CD4-positive, CD25-positive, alpha-beta regulatory T cell (primary cell): ENCODE measurements at regions not wholly inside any gene's neighbourhood (a gene's known extent, or its start where the extent isn't known, plus 50 kb on each side); places are given as distances from the start of the nearest gene placed in this dataset.

Experiments used
- ATAC-seq, 2 donors: fragments of 150-1000 bp; cut with Tn5 transposase; one replicate each; pipeline ENCODE4 v1.10.0; 2021; ENCODE audit warnings: low read depth in 2 of 2, moderate number of reproducible peaks in 2 of 2, moderate library complexity in 1 of 2
- DNase-seq, 3 donors: peaks; one replicate each; pipeline versions ENCODE4 v3.0.0 to v3.0.0-alpha.2; 2012 to 2022; ENCODE audit warnings: mixed read lengths in 1 of 3
- H3K27ac ChIP-seq: one replicate; pipeline ENCODE4 v1.7.0; 2013; ENCODE audit warnings: mild to moderate bottlenecking, low read length; ENCODE audit not compliant: insufficient read depth, poor library complexity, severe bottlenecking
- H3K27me3 ChIP-seq: one replicate; pipeline ENCODE4 v1.7.0; 2013; ENCODE audit warnings: low read length; ENCODE audit not compliant: control insufficient read depth, insufficient read depth
- H3K36me3 ChIP-seq: one replicate; pipeline ENCODE4 v1.7.0; 2013; ENCODE audit warnings: mild to moderate bottlenecking, low read length, moderate library complexity; ENCODE audit not compliant: control insufficient read depth, insufficient read depth
- H3K4me1 ChIP-seq: 2 replicates; pipeline ENCODE4 v1.7.0; 2013; ENCODE audit warnings: mild to moderate bottlenecking, low read length; ENCODE audit not compliant: insufficient read depth, control insufficient read depth, poor library complexity, severe bottlenecking
- H3K4me3 ChIP-seq: one replicate; pipeline ENCODE4 v1.7.0; 2013; ENCODE audit warnings: low read depth, mild to moderate bottlenecking, low read length, moderate library complexity
- H3K9me3 ChIP-seq, 2 experiments: 1 replicate in 1 of 2; 2 replicates in 1 of 2; pipeline ENCODE4 v1.7.0; 2013; ENCODE audit warnings: low read length in 2 of 2, mild to moderate bottlenecking in 1 of 2, moderate library complexity in 1 of 2; ENCODE audit not compliant: control insufficient read depth in 2 of 2
- H3K27ac Mint-ChIP-seq, 3 donors: one replicate each; pipeline ENCODE4 v1.8.0; 2020 to 2022; ENCODE audit warnings: mild to moderate bottlenecking in 3 of 3, mixed read lengths in 3 of 3, moderate library complexity in 2 of 3
- H3K27me3 Mint-ChIP-seq: one replicate; pipeline ENCODE4 v1.8.0; 2022; ENCODE audit warnings: mild to moderate bottlenecking, mixed read lengths
- H3K36me3 Mint-ChIP-seq: one replicate; pipeline ENCODE4 v1.8.0; 2020; ENCODE audit warnings: mixed read lengths
- H3K4me1 Mint-ChIP-seq, 4 donors: one replicate each; pipeline ENCODE4 v1.8.0; 2020 to 2022; ENCODE audit warnings: mixed read lengths in 4 of 4, mild to moderate bottlenecking in 1 of 4
- H3K4me3 Mint-ChIP-seq, 4 donors: one replicate each; pipeline ENCODE4 v1.8.0; 2020 to 2022; ENCODE audit warnings: mild to moderate bottlenecking in 4 of 4, mixed read lengths in 4 of 4, moderate library complexity in 3 of 4
- H3K9me3 Mint-ChIP-seq, 7 donors: one replicate each; pipeline ENCODE4 v1.8.0; 2020 to 2022; ENCODE audit warnings: mixed read lengths in 7 of 7, mild to moderate bottlenecking in 3 of 7, moderate library complexity in 2 of 7

DNA sequence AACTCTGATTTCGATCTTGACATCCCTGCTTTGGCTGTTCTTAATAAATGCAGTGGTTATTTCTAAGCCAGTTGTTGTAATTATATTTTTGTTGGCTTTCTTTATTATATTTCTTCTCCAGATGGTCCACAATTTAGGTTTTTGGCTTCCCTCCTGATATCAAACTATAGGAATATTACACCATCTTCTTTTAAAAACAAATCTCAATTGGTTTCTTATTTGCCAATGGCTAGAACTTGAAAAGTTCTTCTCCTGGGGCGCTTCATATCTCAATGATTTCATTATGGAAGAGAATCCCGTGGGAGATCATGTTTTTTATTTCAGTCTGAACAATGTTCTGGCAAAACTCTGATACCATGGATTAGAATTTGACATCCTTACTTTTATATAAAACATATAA, 292.3 kb downstream of the FLRT2 start:
- no peak for ATAC-seq
- H3K36me3 Mint-ChIP-seq, result no peaks in the 10 kb centered on the region
- H3K27ac Mint-ChIP-seq, result no peak overlapping the region
- no peaks in the 10 kb centered on the region for H3K36me3 ChIP-seq
- H3K27me3 ChIP-seq, result no peaks in the 10 kb centered on the region
- no peak overlapping the region for H3K27ac ChIP-seq
- no peak for DNase-seq
- H3K9me3 Mint-ChIP-seq, result peaks cover 0 to 10% (median 2%) of the 10 kb centered on the region in 7 donors
- no peaks in the 10 kb centered on the region for H3K4me1 Mint-ChIP-seq
- H3K4me1 ChIP-seq, result no peaks in the 10 kb centered on the region
- H3K4me3 ChIP-seq, result no peak overlapping the region
- no peaks in the 10 kb centered on the region for H3K9me3 ChIP-seq
- H3K4me3 Mint-ChIP-seq, result no peak overlapping the region
- no peaks in the 10 kb centered on the region for H3K27me3 Mint-ChIP-seq

DNA sequence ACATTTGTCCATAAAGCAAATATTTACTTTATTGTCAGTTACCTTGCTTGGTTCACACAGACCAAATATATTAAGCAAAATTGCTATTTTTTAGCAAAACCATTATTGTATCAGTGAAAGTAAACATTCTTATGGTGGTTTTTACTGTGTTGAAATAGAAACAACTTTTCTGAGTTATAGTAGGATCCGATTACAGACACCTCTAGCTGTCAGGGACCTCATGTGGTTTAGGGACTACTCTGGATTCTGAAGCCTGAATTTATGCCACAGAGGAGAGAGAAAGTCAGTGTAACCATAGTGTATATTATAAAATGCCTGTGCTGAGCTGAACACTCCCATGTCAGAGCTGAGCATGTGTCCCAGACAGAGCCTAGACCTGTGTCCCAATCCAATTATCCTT, 287.5 kb downstream of the FLRT2 start:
- ATAC-seq (no peak), DNase-seq (no peak)
- H3K9me3 Mint-ChIP-seq, result peaks cover 0 to 5% (median 2%) of the 10 kb centered on the region in 7 donors

DNA sequence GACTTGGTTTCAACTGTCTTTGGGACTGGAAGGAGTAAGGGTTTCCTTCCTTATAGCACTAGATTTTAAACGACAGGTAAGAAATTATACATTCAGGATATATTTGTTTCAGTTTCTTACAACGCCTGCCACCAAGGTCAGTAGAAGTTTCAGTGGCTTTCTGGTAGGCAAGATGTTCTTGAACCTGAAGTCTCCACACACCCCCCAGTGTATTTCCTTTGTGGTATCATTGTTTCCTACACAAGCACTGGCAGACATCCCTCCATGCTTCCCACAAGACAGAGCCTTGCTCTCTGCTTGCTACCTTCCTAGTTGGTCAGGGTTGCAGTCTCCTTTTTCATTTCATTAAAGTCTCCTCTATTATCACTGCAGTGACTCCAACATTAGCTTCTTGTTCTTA, 283.1 kb downstream of the FLRT2 start:
- H3K36me3 ChIP-seq, result no peaks in the 10 kb centered on the region
- no peak overlapping the region for H3K27ac ChIP-seq
- no peak for DNase-seq
- H3K27me3 ChIP-seq, result no peaks in the 10 kb centered on the region
- no peaks in the 10 kb centered on the region for H3K4me1 ChIP-seq
- H3K4me3 Mint-ChIP-seq, result no peak overlapping the region
- H3K9me3 Mint-ChIP-seq, result peaks cover 0 to 6% (median 0%) of the 10 kb centered on the region in 7 donors
- no peak for ATAC-seq
- H3K27ac Mint-ChIP-seq, result no peak overlapping the region
- H3K4me1 Mint-ChIP-seq, result no peaks in the 10 kb centered on the region
- no peaks in the 10 kb centered on the region for H3K27me3 Mint-ChIP-seq
- no peaks in the 10 kb centered on the region for H3K9me3 ChIP-seq
- H3K36me3 Mint-ChIP-seq, result no peaks in the 10 kb centered on the region
- no peak overlapping the region for H3K4me3 ChIP-seq

More for the DNA sequence above, 287.5 kb downstream of the FLRT2 start:
- Histone ChIP-seq H3K4me1 (no peaks in the 10 kb centered on the region), H3K9me3 (no peaks in the 10 kb centered on the region), H3K4me3 (no peak overlapping the region), H3K36me3 (no peaks in the 10 kb centered on the region), H3K27me3 (no peaks in the 10 kb centered on the region), H3K27ac (no peak overlapping the region)
- Mint-ChIP-seq H3K27ac (no peak overlapping the region), H3K4me1 (no peaks in the 10 kb centered on the region), H3K27me3 (no peaks in the 10 kb centered on the region), H3K4me3 (no peak overlapping the region), H3K36me3 (no peaks in the 10 kb centered on the region)

DNA sequence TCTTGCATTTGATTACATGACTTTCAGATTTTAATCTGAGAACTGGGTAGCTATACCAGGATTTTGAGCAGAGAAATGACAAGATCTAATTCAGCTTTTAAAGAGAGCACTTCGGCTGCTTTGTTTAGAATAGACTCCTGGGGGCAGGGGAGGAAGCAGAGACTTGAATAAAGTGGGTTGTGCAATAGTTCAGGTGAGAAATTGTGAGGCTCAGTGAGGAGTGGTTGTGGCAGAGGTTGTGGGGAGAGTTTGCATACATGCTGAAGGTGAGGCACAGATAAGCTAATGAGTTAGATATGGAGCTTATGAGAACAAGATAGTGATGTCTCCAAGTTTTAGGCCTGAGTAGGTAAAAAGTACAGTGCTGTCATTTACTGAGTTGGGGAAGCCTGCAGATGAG, 281.4 kb downstream of the FLRT2 start:
- Histone ChIP-seq H3K4me1 (no peaks in the 10 kb centered on the region), H3K27me3 (no peaks in the 10 kb centered on the region), H3K27ac (no peak overlapping the region), H3K4me3 (no peak overlapping the region), H3K9me3 (no peaks in the 10 kb centered on the region), H3K36me3 (no peaks in the 10 kb centered on the region)
- peaks cover 0 to 12% (median 3%) of the 10 kb centered on the region in 7 donors for H3K9me3 Mint-ChIP-seq
- no peak overlapping the region for H3K27ac Mint-ChIP-seq
- DNase-seq (no peak), ATAC-seq (no peak)
- H3K27me3 Mint-ChIP-seq, result no peaks in the 10 kb centered on the region
- no peak overlapping the region for H3K4me3 Mint-ChIP-seq
- no peaks in the 10 kb centered on the region for H3K36me3 Mint-ChIP-seq
- no peaks in the 10 kb centered on the region for H3K4me1 Mint-ChIP-seq

DNA sequence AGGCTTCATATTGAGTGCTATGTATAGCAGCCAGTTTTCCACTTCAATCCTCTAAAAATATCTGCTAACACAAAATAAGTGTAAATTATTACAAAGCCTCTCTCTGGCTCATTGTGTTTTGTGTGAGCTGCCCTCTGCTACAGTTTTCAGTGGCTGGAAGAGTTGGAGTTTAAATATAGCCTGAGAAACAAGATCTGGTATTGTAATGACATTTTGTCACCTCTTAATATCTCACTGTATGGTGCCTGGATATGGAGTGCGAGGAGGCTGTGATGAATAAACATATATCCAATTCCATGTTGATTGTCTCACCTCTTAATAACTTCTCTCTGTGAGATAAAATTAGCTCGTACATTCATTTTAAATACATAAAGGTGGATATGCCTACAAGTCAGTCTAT, 269.7 kb downstream of the FLRT2 start:
- H3K4me1 Mint-ChIP-seq, result no peaks in the 10 kb centered on the region
- no peak for ATAC-seq

DNA sequence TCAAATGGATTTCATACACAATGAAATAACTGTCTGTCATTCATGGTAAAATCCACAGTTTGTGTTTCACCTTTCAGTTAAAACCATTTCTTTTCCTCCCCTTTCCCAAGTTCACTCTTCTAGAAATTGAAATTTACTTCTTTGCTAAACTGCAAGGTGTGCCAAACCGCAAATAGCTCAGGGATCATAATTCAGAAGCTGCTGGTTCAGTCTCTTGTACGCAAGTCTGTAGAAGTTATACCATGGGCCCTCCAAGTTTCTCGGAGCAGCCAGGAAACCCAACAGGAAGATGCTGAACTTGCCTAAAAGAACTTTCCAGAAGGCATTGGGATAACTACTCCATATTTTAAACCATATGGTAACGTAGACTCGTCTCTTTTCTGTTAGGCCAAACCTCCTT, 268.9 kb downstream of the FLRT2 start:
- no peak for ATAC-seq
- no peak overlapping the region for H3K4me3 ChIP-seq
- no peaks in the 10 kb centered on the region for H3K27me3 ChIP-seq
- H3K36me3 Mint-ChIP-seq, result no peaks in the 10 kb centered on the region
- H3K9me3 Mint-ChIP-seq, result peaks cover 0 to 6% (median 2%) of the 10 kb centered on the region in 7 donors
- no peak overlapping the region for H3K4me3 Mint-ChIP-seq
- H3K27me3 Mint-ChIP-seq, result no peaks in the 10 kb centered on the region
- no peaks in the 10 kb centered on the region for H3K36me3 ChIP-seq
- no peaks in the 10 kb centered on the region for H3K4me1 Mint-ChIP-seq
- no peaks in the 10 kb centered on the region for H3K4me1 ChIP-seq
- H3K9me3 ChIP-seq, result no peaks in the 10 kb centered on the region
- H3K27ac ChIP-seq, result no peak overlapping the region
- no peak overlapping the region for H3K27ac Mint-ChIP-seq
- DNase-seq, result no peak

More for the DNA sequence above, 269.7 kb downstream of the FLRT2 start:
- H3K27me3 ChIP-seq, result no peaks in the 10 kb centered on the region
- no peak for DNase-seq
- H3K27ac Mint-ChIP-seq, result no peak overlapping the region
- H3K36me3 ChIP-seq, result no peaks in the 10 kb centered on the region
- H3K9me3 ChIP-seq, result no peaks in the 10 kb centered on the region
- no peaks in the 10 kb centered on the region for H3K36me3 Mint-ChIP-seq
- no peaks in the 10 kb centered on the region for H3K4me1 ChIP-seq
- H3K4me3 ChIP-seq, result no peak overlapping the region
- no peaks in the 10 kb centered on the region for H3K27me3 Mint-ChIP-seq
- H3K27ac ChIP-seq, result no peak overlapping the region
- peaks cover 0 to 9% (median 4%) of the 10 kb centered on the region in 7 donors for H3K9me3 Mint-ChIP-seq
- H3K4me3 Mint-ChIP-seq, result no peak overlapping the region

DNA sequence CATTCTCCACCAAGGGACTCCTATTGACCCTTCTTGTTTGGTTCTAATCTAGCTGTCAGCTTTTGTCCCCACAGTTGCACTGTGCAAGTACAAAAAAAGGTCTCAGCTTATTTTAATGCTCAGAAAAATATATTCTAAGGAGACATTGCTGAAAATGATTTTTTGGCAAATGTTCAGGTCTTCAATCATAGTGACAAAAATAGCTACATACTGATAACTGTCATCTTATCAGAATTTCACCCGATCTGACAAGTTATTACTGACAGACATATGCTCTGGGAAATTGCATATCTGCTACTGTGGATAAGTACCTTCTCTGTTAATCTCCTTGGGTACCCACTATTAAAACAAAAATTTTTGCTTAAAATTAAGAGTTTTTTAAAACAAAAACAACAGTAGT, 263.6 kb downstream of the FLRT2 start:
- ATAC-seq (no peak), DNase-seq (no peak)
- H3K4me1 Mint-ChIP-seq, result no peaks in the 10 kb centered on the region
- Histone ChIP-seq H3K27ac (no peak overlapping the region), H3K36me3 (no peaks in the 10 kb centered on the region), H3K27me3 (no peaks in the 10 kb centered on the region), H3K4me1 (no peaks in the 10 kb centered on the region), H3K4me3 (no peak overlapping the region), H3K9me3 (no peaks in the 10 kb centered on the region)
- no peak overlapping the region for H3K27ac Mint-ChIP-seq
- no peaks in the 10 kb centered on the region for H3K36me3 Mint-ChIP-seq
- no peak overlapping the region for H3K4me3 Mint-ChIP-seq
- peaks cover 0 to 9% (median 2%) of the 10 kb centered on the region in 7 donors for H3K9me3 Mint-ChIP-seq
- H3K27me3 Mint-ChIP-seq, result no peaks in the 10 kb centered on the region

DNA sequence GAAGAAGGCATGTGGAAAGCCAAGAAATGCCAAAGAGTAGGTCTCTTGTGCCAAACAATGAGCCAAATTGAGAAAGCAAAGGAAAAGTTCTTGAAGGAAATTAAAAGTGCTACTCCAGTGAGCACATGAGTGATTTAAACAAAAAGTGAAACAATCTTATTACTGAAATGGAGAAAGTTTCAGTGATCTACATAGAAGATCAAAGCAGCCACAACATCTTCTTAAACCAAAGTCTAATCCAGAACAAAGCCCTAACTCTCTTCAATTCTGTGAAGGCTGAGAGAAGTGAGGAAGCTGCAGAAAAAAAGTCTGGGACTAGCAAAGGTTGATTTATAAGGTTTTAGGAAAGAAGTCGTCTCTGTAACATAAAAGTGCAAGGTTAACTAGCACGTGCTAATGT, 259.6 kb downstream of the FLRT2 start:
- Histone ChIP-seq H3K4me3 (no peak overlapping the region), H3K9me3 (no peaks in the 10 kb centered on the region), H3K27ac (no peak overlapping the region), H3K27me3 (no peaks in the 10 kb centered on the region), H3K4me1 (no peaks in the 10 kb centered on the region), H3K36me3 (no peaks in the 10 kb centered on the region)
- Mint-ChIP-seq H3K27me3 (no peaks in the 10 kb centered on the region), H3K9me3 (peaks cover 0 to 9% (median 3%) of the 10 kb centered on the region in 7 donors), H3K4me3 (no peak overlapping the region), H3K36me3 (no peaks in the 10 kb centered on the region), H3K27ac (no peak overlapping the region), H3K4me1 (no peaks in the 10 kb centered on the region)
- ATAC-seq (no peak), DNase-seq (no peak)
